GM23338 (cell line): ENCODE measurements at regions not wholly inside any gene's neighbourhood (a gene's known extent, or its start where the extent isn't known, plus 50 kb on each side); places are given as distances from the start of the nearest gene placed in this dataset.
"Not testable (repeated sequence)": the region's sequence is repeated elsewhere in the genome, so short reads cannot be mapped to it uniquely, and the experiment has no call there.

ENCODE experiments used
- ATAC-seq: fragments of 200-7000 bp; cut with Tn5 transposase; 3 replicates; pipeline ENCODE4 v1.9.1; 2020
- DNase-seq: peaks from one replicate; pipeline ENCODE4 v3.0.0-alpha.2; 2015; ENCODE audit warnings: low spot score
- H2AFZ ChIP-seq: fragments of 200-600 bp; sonication (generic); 2 replicates; pipeline ENCODE4 v1.8.0; 2016; ENCODE audit warnings: antibody characterized with exemption, mild to moderate bottlenecking, moderate library complexity
- H3F3A ChIP-seq: fragments of 200-600 bp; sonication (generic); replicated peaks from 2 replicates; pipeline ENCODE4 v1.8.0; 2017; ENCODE audit warnings: antibody characterized with exemption, mixed run types, low read depth
- H3K27ac ChIP-seq: fragments of 200-600 bp; sonication (generic); 2 replicates; pipeline ENCODE4 v1.6.1; 2016; ENCODE audit warnings: low read depth
- H3K27me3 ChIP-seq: fragments of 200-600 bp; sonication (generic); 2 replicates; pipeline ENCODE4 v1.8.0; 2016; ENCODE audit warnings: mild to moderate bottlenecking, mixed run types, moderate library complexity; ENCODE audit not compliant: insufficient read depth
- H3K36me3 ChIP-seq: fragments of 200-600 bp; sonication (generic); 2 replicates; pipeline ENCODE4 v1.8.0; 2016; ENCODE audit warnings: mild to moderate bottlenecking; ENCODE audit not compliant: insufficient read depth
- H3K4me1 ChIP-seq: fragments of 200-600 bp; sonication (generic); 2 replicates; pipeline ENCODE4 v1.8.0; 2016; ENCODE audit warnings: mild to moderate bottlenecking, moderate library complexity; ENCODE audit not compliant: insufficient read depth
- H3K4me2 ChIP-seq: fragments of 200-600 bp; sonication (generic); 2 replicates; pipeline ENCODE4 v1.7.1; 2017; ENCODE audit warnings: mixed run types
- H3K4me3 ChIP-seq: fragments of 200-600 bp; sonication (generic); 2 replicates; pipeline ENCODE4 v1.6.1; 2016; ENCODE audit warnings: mixed run types
- H3K79me2 ChIP-seq: fragments of 200-600 bp; sonication (generic); replicated peaks from 2 replicates; pipeline ENCODE4 v1.8.0; 2017; ENCODE audit warnings: mild to moderate bottlenecking; ENCODE audit not compliant: insufficient read depth
- H3K9me2 ChIP-seq: fragments of 200-600 bp; sonication (generic); 2 replicates; pipeline ENCODE4 v1.8.0; 2017; ENCODE audit not compliant: insufficient read depth
- H4K20me1 ChIP-seq: fragments of 200-600 bp; sonication (generic); replicated peaks from 2 replicates; pipeline ENCODE4 v1.8.0; 2017; ENCODE audit warnings: mild to moderate bottlenecking; ENCODE audit not compliant: insufficient read depth
- H3K27ac Mint-ChIP-seq: 2 replicates; pipeline ENCODE4 v1.8.0; 2020; ENCODE audit warnings: inconsistent platforms, mild to moderate bottlenecking, moderate library complexity, mixed read lengths
- H3K27me3 Mint-ChIP-seq: 3 replicates; pipeline ENCODE4 v1.8.0; 2022; ENCODE audit warnings: low read depth, mild to moderate bottlenecking, moderate library complexity, mixed read lengths, inconsistent platforms; ENCODE audit not compliant: insufficient read depth, poor library complexity
- H3K36me3 Mint-ChIP-seq: 3 replicates; pipeline ENCODE4 v1.8.0; 2021; ENCODE audit warnings: low read depth, mild to moderate bottlenecking, inconsistent platforms, moderate library complexity, mixed read lengths
- H3K4me1 Mint-ChIP-seq: 3 replicates; pipeline ENCODE4 v1.8.0; 2020; ENCODE audit warnings: mild to moderate bottlenecking, inconsistent platforms, mixed read lengths
- H3K4me3 Mint-ChIP-seq: 3 replicates; pipeline ENCODE4 v1.8.0; 2021; ENCODE audit warnings: moderate library complexity, mild to moderate bottlenecking, inconsistent platforms, mixed read lengths
- H3K9me3 Mint-ChIP-seq: 3 replicates; pipeline ENCODE4 v1.8.0; 2020; ENCODE audit warnings: moderate library complexity, mild to moderate bottlenecking, inconsistent platforms, mixed read lengths
- EZH2phosphoT487 ChIP-seq: fragments of 200-600 bp; sonication (generic); IDR thresholded peaks from one replicate; pipeline ENCODE4 v1.8.1; 2018; ENCODE audit warnings: antibody characterized with exemption; ENCODE audit not compliant: unreplicated experiment
- STAT1 ChIP-seq: IDR thresholded peaks from one replicate; pipeline ENCODE4 v1.6.1; 2016; ENCODE audit warnings: antibody characterized with exemption; ENCODE audit not compliant: unreplicated experiment
- ZNF462 ChIP-seq: fragments of 250-450 bp; sonication (Bioruptor Pico); IDR thresholded peaks from 2 replicates; pipeline ENCODE4 v1.5.0; 2020; ENCODE audit warnings: mild to moderate bottlenecking, moderate library complexity

- H3K4me1 ChIP-seq, H3K4me1 Mint-ChIP-seq, H3K4me2 ChIP-seq, H3K36me3 Mint-ChIP-seq, H2AFZ ChIP-seq, H3K9me2 ChIP-seq, H3K27me3 ChIP-seq, H3K27ac ChIP-seq, DNase-seq, H3K27ac Mint-ChIP-seq, H3F3A ChIP-seq, H3K79me2 ChIP-seq, H4K20me1 ChIP-seq, ATAC-seq, H3K36me3 ChIP-seq, H3K4me3 ChIP-seq, H3K4me3 Mint-ChIP-seq, H3K27me3 Mint-ChIP-seq: not testable (repeated sequence)
- peaks cover 18% of the 10 kb centered on the region for H3K9me3 Mint-ChIP-seq
Measured at GRCh38 chr20:40909489-40909888, 119.1 kb upstream of the TOP1 start.

GRCh38 chr20:40910436-40910835 lies 118.2 kb upstream of the TOP1 start:
- not testable (repeated sequence) for H3K27me3 Mint-ChIP-seq, ATAC-seq, H3K36me3 ChIP-seq, H3K9me2 ChIP-seq, H3K4me2 ChIP-seq, H2AFZ ChIP-seq, H3K79me2 ChIP-seq, H3K27me3 ChIP-seq, DNase-seq, H4K20me1 ChIP-seq, H3K36me3 Mint-ChIP-seq, H3K27ac Mint-ChIP-seq, H3K4me3 Mint-ChIP-seq, H3K4me3 ChIP-seq, H3K4me1 ChIP-seq, H3K4me1 Mint-ChIP-seq, H3K27ac ChIP-seq, H3F3A ChIP-seq
- H3K9me3 Mint-ChIP-seq = peaks cover 18% of the 10 kb centered on the region

- not testable (repeated sequence) for H3K4me3 Mint-ChIP-seq, ATAC-seq, H4K20me1 ChIP-seq, H3F3A ChIP-seq, H3K4me3 ChIP-seq, H3K4me1 ChIP-seq, DNase-seq, H2AFZ ChIP-seq, H3K36me3 ChIP-seq, H3K27me3 Mint-ChIP-seq, H3K27ac ChIP-seq, H3K27me3 ChIP-seq, H3K9me2 ChIP-seq, H3K79me2 ChIP-seq, H3K4me2 ChIP-seq, H3K36me3 Mint-ChIP-seq, H3K27ac Mint-ChIP-seq, H3K4me1 Mint-ChIP-seq
- H3K9me3 Mint-ChIP-seq = peaks cover 18% of the 10 kb centered on the region
Measured at GRCh38 chr20:40911152-40911551, 117.5 kb upstream of the TOP1 start.

DNA sequence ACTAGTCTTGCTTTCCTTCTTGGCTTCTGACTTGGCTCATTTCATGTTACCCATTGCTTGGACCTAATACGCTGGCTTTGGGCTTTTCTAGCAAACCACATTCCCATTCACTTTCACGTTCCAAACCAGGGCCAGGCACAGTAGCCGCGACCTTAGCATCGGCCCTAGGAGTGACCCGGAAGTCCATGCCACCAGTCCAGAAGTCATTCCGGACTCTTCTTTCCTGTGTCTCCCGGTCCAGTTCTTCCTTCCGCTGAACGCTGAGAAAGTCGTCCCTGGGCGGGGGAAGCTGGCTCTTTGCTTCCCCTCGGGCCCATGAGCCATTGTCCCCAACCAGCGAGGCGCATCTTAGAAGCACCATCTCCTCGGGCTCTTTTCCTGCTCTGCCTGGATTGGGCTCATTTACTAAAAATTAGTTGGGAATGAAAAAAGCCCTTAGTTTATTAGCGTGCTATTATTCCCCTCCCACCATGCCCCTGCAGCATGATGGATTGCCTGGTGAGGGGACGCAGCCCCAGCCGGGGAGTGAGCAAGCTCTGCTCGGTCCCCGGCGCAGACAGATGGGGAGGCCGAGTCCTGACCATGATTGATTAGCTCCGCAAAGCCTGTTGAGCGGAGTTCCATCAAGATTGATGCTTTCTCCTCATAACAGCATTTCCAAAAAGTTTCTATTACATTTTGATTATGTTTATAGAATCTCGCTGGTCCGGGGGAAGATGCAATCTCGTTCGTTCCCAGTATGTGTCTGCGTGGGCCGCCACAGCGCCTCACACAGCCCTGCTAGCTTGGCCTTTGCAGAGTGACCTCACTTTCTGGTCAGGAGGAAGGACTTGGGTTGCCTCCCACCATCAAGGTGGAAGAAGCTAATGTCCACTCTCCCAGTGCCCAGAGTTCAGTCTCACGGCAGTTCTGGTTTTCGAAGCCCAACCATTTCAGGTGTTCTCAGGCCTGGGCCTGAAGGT lies 115.1 kb upstream of the TOP1 start:
- peaks cover 6% of the 10 kb centered on the region for H3K36me3 Mint-ChIP-seq
- H4K20me1 ChIP-seq = no peaks in the 10 kb centered on the region
- H3K9me3 Mint-ChIP-seq = peaks cover 18% of the 10 kb centered on the region
- ATAC-seq (no peak), DNase-seq (no peak)
- no peak overlapping the region for H3K27ac ChIP-seq
- H2AFZ ChIP-seq = peak overlapping the region; percentile 86
- H3K36me3 ChIP-seq = no peaks in the 10 kb centered on the region
- H3F3A ChIP-seq = no peaks in the 10 kb centered on the region
- TF ChIP-seq ZNF462 (CRISPR knock-in tag) = no peak
- TF ChIP-seq EZH2phosphoT487 = no peak
- TF ChIP-seq STAT1 = no peak
- H3K27ac Mint-ChIP-seq = no peak overlapping the region
- H3K27me3 Mint-ChIP-seq = peaks cover 6% of the 10 kb centered on the region
- no peak overlapping the region for H3K4me3 Mint-ChIP-seq
- no peaks in the 10 kb centered on the region for H3K4me1 ChIP-seq
- no peaks in the 10 kb centered on the region for H3K79me2 ChIP-seq
- no peaks in the 10 kb centered on the region for H3K4me1 Mint-ChIP-seq
- H3K27me3 ChIP-seq = no peaks in the 10 kb centered on the region
- no peak overlapping the region for H3K4me2 ChIP-seq
- H3K9me2 ChIP-seq = no peaks in the 10 kb centered on the region
- H3K4me3 ChIP-seq = no peak overlapping the region
